Natural killer cell (primary cell): ENCODE measurements at regions not wholly inside any gene's neighbourhood (a gene's known extent, or its start where the extent isn't known, plus 50 kb on each side); places are given as distances from the start of the nearest gene placed in this dataset.

ENCODE experiments used
- ATAC-seq, 3 donors: fragments of 150-1000 bp in 2 of 3; fragments of 200-7000 bp in 1 of 3; cut with Tn5 transposase; 1 replicate in 1 of 3; 2 replicates in 2 of 3; pipeline ENCODE4 v1.10.0; 2021; ENCODE audit warnings: mild to moderate bottlenecking in 2 of 3, moderate library complexity in 2 of 3
- DNase-seq, 2 donors: peaks; one replicate each; pipeline versions ENCODE4 v3.0.0 to v3.0.0-alpha.2; 2013 to 2021; ENCODE audit warnings: mixed read lengths in 1 of 2
- H3K27ac ChIP-seq: one replicate; pipeline ENCODE4 v1.5.1; 2013; ENCODE audit warnings: mild to moderate bottlenecking, low read length
- H3K27me3 ChIP-seq: one replicate; pipeline ENCODE4 v1.6.1; 2013; ENCODE audit warnings: low read length; ENCODE audit not compliant: control insufficient read depth, insufficient read depth
- H3K36me3 ChIP-seq: one replicate; pipeline ENCODE4 v1.6.1; 2013; ENCODE audit warnings: low read length; ENCODE audit not compliant: control insufficient read depth, insufficient read depth
- H3K4me1 ChIP-seq: one replicate; pipeline ENCODE4 v1.6.1; 2013; ENCODE audit warnings: low read length; ENCODE audit not compliant: control insufficient read depth, insufficient read depth
- H3K4me3 ChIP-seq: one replicate; pipeline ENCODE4 v1.5.1; 2013; ENCODE audit warnings: low read length
- H3K9me3 ChIP-seq: one replicate; pipeline ENCODE4 v1.6.1; 2013; ENCODE audit warnings: low read length; ENCODE audit not compliant: control insufficient read depth, insufficient read depth
- H3K27ac Mint-ChIP-seq, 2 donors: one replicate each; pipeline ENCODE4 v1.8.0; 2022; ENCODE audit warnings: mild to moderate bottlenecking in 2 of 2, mixed read lengths in 2 of 2, moderate library complexity in 1 of 2
- H3K27me3 Mint-ChIP-seq, 2 donors: one replicate each; pipeline ENCODE4 v1.8.0; 2022; ENCODE audit warnings: low read depth in 2 of 2, mixed read lengths in 2 of 2
- H3K36me3 Mint-ChIP-seq: one replicate; pipeline ENCODE4 v1.8.0; 2022; ENCODE audit warnings: mixed read lengths
- H3K4me1 Mint-ChIP-seq, 2 donors: one replicate each; pipeline ENCODE4 v1.8.0; 2022; ENCODE audit warnings: mixed read lengths in 2 of 2
- H3K4me3 Mint-ChIP-seq: one replicate; pipeline ENCODE4 v1.8.0; 2022; ENCODE audit warnings: mild to moderate bottlenecking, moderate library complexity, mixed read lengths
- H3K9me3 Mint-ChIP-seq, 2 donors: one replicate each; pipeline ENCODE4 v1.8.0; 2022; ENCODE audit warnings: mixed read lengths in 2 of 2
- WGBS: methylation state at CpG from one replicate; pipeline ENCODE4 v1.1.7; 2013; ENCODE audit warnings: missing lambda C conversion rate; ENCODE audit not compliant: insufficient coverage; 5-methylcytosine and 5-hydroxymethylcytosine counted together
- intact Hi-C: fragments of 100-400 bp; cut with micrococcal nuclease; formaldehyde crosslinking; loops from one replicate; pipeline ENCODE4 v1.14.2; 2022
- TF ChIP-seq, protein P1 (sequence below): fragments of 200-600 bp; IDR thresholded peaks from one replicate; pipeline ENCODE4 v1.8.0; 2022; ENCODE audit warnings: antibody characterized with exemption

DNA sequence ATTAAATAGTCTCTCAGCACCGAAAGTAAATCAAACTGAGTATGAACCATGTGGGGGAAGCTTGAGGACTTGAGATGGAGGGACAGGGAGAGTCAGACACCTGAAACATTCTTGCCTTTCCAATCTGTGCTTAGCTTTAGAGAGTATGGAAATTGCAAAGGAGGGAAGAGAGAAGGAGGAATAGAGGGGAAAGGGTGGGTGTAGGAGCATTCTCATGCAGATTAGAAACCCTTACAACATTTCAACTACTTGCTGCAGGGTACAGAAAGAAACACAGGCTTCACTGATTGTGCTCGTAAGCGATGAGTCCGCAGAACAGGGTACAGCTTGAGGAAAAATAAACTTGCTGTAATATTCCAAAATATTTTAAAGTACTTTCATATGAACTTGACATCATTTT is 73.8 kb downstream of the NIBAN1 start:
- no peak overlapping the region for H3K27ac ChIP-seq
- no peak for ATAC-seq
- Mint-ChIP-seq H3K9me3 (no peaks in the 10 kb centered on the region), H3K4me1 (peaks cover 14 to 16% of the 10 kb centered on the region in 2 donors), H3K4me3 (no peak overlapping the region), H3K36me3 (peaks cover 8% of the 10 kb centered on the region), H3K27me3 (no peaks in the 10 kb centered on the region), H3K27ac (no peak overlapping the region)
- 100% methylated on average over 2 of the region's 4 CpGs for WGBS
- no peaks in the 10 kb centered on the region for H3K9me3 ChIP-seq
- peaks cover 8% of the 10 kb centered on the region for H3K4me1 ChIP-seq
- TF ChIP-seq, protein P1, sequence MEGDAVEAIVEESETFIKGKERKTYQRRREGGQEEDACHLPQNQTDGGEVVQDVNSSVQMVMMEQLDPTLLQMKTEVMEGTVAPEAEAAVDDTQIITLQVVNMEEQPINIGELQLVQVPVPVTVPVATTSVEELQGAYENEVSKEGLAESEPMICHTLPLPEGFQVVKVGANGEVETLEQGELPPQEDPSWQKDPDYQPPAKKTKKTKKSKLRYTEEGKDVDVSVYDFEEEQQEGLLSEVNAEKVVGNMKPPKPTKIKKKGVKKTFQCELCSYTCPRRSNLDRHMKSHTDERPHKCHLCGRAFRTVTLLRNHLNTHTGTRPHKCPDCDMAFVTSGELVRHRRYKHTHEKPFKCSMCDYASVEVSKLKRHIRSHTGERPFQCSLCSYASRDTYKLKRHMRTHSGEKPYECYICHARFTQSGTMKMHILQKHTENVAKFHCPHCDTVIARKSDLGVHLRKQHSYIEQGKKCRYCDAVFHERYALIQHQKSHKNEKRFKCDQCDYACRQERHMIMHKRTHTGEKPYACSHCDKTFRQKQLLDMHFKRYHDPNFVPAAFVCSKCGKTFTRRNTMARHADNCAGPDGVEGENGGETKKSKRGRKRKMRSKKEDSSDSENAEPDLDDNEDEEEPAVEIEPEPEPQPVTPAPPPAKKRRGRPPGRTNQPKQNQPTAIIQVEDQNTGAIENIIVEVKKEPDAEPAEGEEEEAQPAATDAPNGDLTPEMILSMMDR, result no peak
- intact Hi-C loops, result no loop called here
- no peak for DNase-seq
- no peaks in the 10 kb centered on the region for H3K27me3 ChIP-seq
- H3K36me3 ChIP-seq, result peaks cover 9% of the 10 kb centered on the region
- no peak overlapping the region for H3K4me3 ChIP-seq

DNA sequence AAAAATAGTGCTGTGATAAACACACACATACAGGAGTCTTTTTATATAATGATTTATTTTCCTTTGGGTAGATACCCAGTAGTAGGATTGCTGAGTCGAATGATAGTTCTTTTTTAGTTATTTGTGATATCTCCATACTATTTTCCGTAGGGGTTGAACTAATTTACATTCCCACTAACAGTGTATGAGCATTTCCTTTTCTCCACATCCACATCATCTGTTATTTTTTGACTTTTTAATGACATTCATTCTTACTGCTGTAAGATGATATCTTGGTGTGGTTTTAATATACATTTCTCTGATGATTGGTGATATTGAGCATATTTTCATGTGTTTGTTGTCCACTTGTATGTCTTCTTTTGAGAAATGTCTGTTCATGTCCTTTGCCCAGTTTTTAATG is 78.3 kb downstream of the NIBAN1 start:
- H3K4me1 ChIP-seq, result peaks cover 2% of the 10 kb centered on the region
- H3K4me3 ChIP-seq, result no peak overlapping the region
- ATAC-seq (no peak), DNase-seq (no peak)
- H3K4me1 Mint-ChIP-seq, result peaks cover 4 to 9% of the 10 kb centered on the region in 2 donors
- H3K27ac ChIP-seq, result no peak overlapping the region
- WGBS, result no CpG with 5 or more reads among the region's 2 CpGs
- peaks cover 9% of the 10 kb centered on the region for H3K36me3 ChIP-seq
- H3K36me3 Mint-ChIP-seq, result peaks cover 8% of the 10 kb centered on the region
- H3K27me3 Mint-ChIP-seq, result no peaks in the 10 kb centered on the region
- intact Hi-C loops, result loop anchor here (10.0 kb wide), 1 partner anchor 51 kb away; no protein-coding TSS in a partner anchor
- H3K4me3 Mint-ChIP-seq, result no peak overlapping the region
- no peaks in the 10 kb centered on the region for H3K9me3 Mint-ChIP-seq
- TF ChIP-seq, protein P1, result no peak
- no peak overlapping the region for H3K27ac Mint-ChIP-seq
- no peaks in the 10 kb centered on the region for H3K9me3 ChIP-seq
- H3K27me3 ChIP-seq, result no peaks in the 10 kb centered on the region

DNA sequence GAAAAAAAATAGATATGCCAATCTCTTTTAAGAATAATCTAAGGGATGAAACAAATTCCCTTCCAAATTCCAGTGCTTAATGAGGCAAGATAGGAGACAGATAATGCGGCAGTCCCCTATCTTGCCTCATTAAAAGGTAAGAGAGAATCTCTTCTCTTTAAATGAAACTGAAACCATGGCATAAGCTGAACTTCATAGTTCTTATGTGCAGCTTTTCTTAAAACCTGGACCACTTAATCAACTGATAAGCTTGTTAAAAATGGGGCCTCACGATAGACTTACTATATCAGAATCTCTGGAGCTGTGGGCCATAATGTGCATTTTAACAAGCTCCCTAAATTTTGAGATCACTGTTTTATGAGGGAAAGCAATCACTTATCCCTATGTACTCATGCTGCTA is 79.2 kb downstream of the NIBAN1 start:
- Histone ChIP-seq H3K27me3 (no peaks in the 10 kb centered on the region), H3K4me3 (no peak overlapping the region), H3K4me1 (peaks cover 5% of the 10 kb centered on the region), H3K36me3 (peaks cover 9% of the 10 kb centered on the region), H3K27ac (no peak overlapping the region), H3K9me3 (no peaks in the 10 kb centered on the region)
- WGBS, result 82% methylated on average over 1 of the region's 2 CpGs
- intact Hi-C loops, result loop anchor here (10.0 kb wide), 1 partner anchor 50 kb away; no protein-coding TSS in a partner anchor
- TF ChIP-seq, protein P1, result no peak
- no peak for ATAC-seq
- H3K27ac Mint-ChIP-seq, result no peak overlapping the region
- H3K9me3 Mint-ChIP-seq, result no peaks in the 10 kb centered on the region
- peaks cover 8% of the 10 kb centered on the region for H3K36me3 Mint-ChIP-seq
- no peaks in the 10 kb centered on the region for H3K27me3 Mint-ChIP-seq
- no peak overlapping the region for H3K4me3 Mint-ChIP-seq
- peaks cover 13 to 18% of the 10 kb centered on the region in 2 donors for H3K4me1 Mint-ChIP-seq
- peak in 1 of 2 donors; percentile 19 for DNase-seq

DNA sequence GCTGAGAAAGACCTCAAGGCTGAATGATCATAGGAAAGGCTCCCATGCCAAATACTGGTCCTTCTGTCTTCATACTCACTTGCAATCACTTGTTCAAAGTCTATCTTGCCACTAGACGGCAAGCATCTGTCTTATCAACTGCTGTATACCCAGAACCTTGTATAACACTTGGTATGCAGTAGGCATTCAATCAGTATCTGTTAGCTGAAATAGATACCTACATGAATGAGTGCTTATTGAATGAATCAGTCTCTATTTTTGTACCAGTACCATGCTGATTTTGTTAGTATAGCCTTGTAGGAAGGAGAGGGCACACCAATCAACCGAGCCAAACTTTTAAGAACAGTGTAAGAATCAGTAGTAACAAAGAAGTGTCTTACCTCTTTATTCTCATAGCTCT is 80.6 kb downstream of the NIBAN1 start:
- TF ChIP-seq, protein P1, result no peak
- Histone ChIP-seq H3K4me3 (no peak overlapping the region), H3K4me1 (peaks cover 5% of the 10 kb centered on the region), H3K27me3 (no peaks in the 10 kb centered on the region), H3K9me3 (no peaks in the 10 kb centered on the region), H3K36me3 (peaks cover 8% of the 10 kb centered on the region), H3K27ac (no peak overlapping the region)
- Mint-ChIP-seq H3K36me3 (peaks cover 8% of the 10 kb centered on the region), H3K27me3 (no peaks in the 10 kb centered on the region), H3K27ac (peak overlapping the region in 1 of 2 donors; percentile 31), H3K4me1 (peaks cover 17 to 19% of the 10 kb centered on the region in 2 donors), H3K4me3 (no peak overlapping the region), H3K9me3 (no peaks in the 10 kb centered on the region)
- DNase-seq, result no peak
- 92% methylated on average over 1 of the region's 2 CpGs for WGBS
- no peak for ATAC-seq
- intact Hi-C loops, result loop anchor here (10.0 kb wide), 1 partner anchor 49 kb away; no protein-coding TSS in a partner anchor
